H9 (cell line): ENCODE measurements at regions not wholly inside any gene's neighbourhood (a gene's known extent, or its start where the extent isn't known, plus 50 kb on each side); places are given as distances from the start of the nearest gene placed in this dataset.

Source experiments
- DNase-seq: peaks from one replicate; pipeline ENCODE4 v3.0.0-alpha.2; 2017
- H2AFZ ChIP-seq: one replicate; pipeline ENCODE4 v1.6.1; 2013; ENCODE audit warnings: mild to moderate bottlenecking, low read length, control low read depth, moderate library complexity
- H2AK5ac ChIP-seq: 2 replicates; pipeline ENCODE4 v1.6.1; 2013; ENCODE audit warnings: low read length, control low read depth, mixed read lengths; ENCODE audit not compliant: insufficient read length
- H2BK120ac ChIP-seq: one replicate; pipeline ENCODE4 v1.6.1; 2013; ENCODE audit warnings: low read depth, mild to moderate bottlenecking, low read length, control low read depth, inconsistent platforms; ENCODE audit not compliant: poor library complexity, severe bottlenecking
- H2BK12ac ChIP-seq: 2 replicates; pipeline ENCODE4 v1.6.1; 2013; ENCODE audit warnings: low read length, control low read depth, mixed read lengths, low read depth; ENCODE audit not compliant: insufficient read length
- H2BK15ac ChIP-seq: 2 replicates; pipeline ENCODE4 v1.6.1; 2013; ENCODE audit warnings: low read depth, low read length, control low read depth
- H2BK20ac ChIP-seq: one replicate; pipeline ENCODE4 v1.6.1; 2013; ENCODE audit warnings: low read depth, mild to moderate bottlenecking, low read length, control low read depth, inconsistent platforms; ENCODE audit not compliant: poor library complexity, severe bottlenecking
- H2BK5ac ChIP-seq: 2 replicates; pipeline ENCODE4 v1.6.1; 2013; ENCODE audit warnings: low read length, control low read depth, mixed read lengths; ENCODE audit not compliant: insufficient read length
- H3K14ac ChIP-seq: 2 replicates; pipeline ENCODE4 v1.6.1; 2013; ENCODE audit warnings: low read length, control low read depth; ENCODE audit not compliant: insufficient read depth
- H3K18ac ChIP-seq: 2 replicates; pipeline ENCODE4 v1.6.1; 2013; ENCODE audit warnings: low read depth, mild to moderate bottlenecking, mixed read lengths, low read length, control low read depth; ENCODE audit not compliant: insufficient read length
- H3K23ac ChIP-seq: 2 replicates; pipeline ENCODE4 v1.6.1; 2013; ENCODE audit warnings: low read length, control low read depth, mixed read lengths, low read depth; ENCODE audit not compliant: insufficient read length
- H3K23me2 ChIP-seq: 2 replicates; pipeline ENCODE4 v1.6.1; 2013; ENCODE audit warnings: low read depth, mild to moderate bottlenecking, mixed read lengths, low read length, control low read depth; ENCODE audit not compliant: insufficient read length, poor library complexity, severe bottlenecking
- H3K27ac ChIP-seq: 2 replicates; pipeline ENCODE4 v1.5.1; 2013; ENCODE audit warnings: low read length, control low read depth, mixed read lengths, low read depth; ENCODE audit not compliant: insufficient read length
- H3K27me3 ChIP-seq: 2 replicates; pipeline ENCODE4 v1.6.1; 2013; ENCODE audit warnings: low read length, control low read depth, inconsistent platforms; ENCODE audit not compliant: insufficient read depth
- H3K4ac ChIP-seq: 2 replicates; pipeline ENCODE4 v1.6.1; 2013; ENCODE audit warnings: low read depth, mild to moderate bottlenecking, control low read depth, inconsistent platforms, low read length, moderate library complexity
- H3K4me1 ChIP-seq: 2 replicates; pipeline ENCODE4 v1.6.1; 2013; ENCODE audit warnings: low read length, control low read depth, inconsistent platforms; ENCODE audit not compliant: insufficient read depth
- H3K4me2 ChIP-seq: 2 replicates; pipeline ENCODE4 v1.6.1; 2013; ENCODE audit warnings: low read length, control low read depth, mixed read lengths; ENCODE audit not compliant: insufficient read length, insufficient read depth
- H3K56ac ChIP-seq: 2 replicates; pipeline ENCODE4 v1.6.1; 2013; ENCODE audit warnings: low read depth, mild to moderate bottlenecking, mixed read lengths, low read length, control low read depth; ENCODE audit not compliant: insufficient read length
- H3K79me1 ChIP-seq: 2 replicates; pipeline ENCODE4 v1.6.1; 2013; ENCODE audit warnings: low read depth, mild to moderate bottlenecking, moderate library complexity, low read length, control low read depth, inconsistent platforms; ENCODE audit not compliant: insufficient read depth, poor library complexity, severe bottlenecking
- H3K79me2 ChIP-seq: 2 replicates; pipeline ENCODE4 v1.6.1; 2013; ENCODE audit warnings: low read length, control low read depth, inconsistent platforms; ENCODE audit not compliant: insufficient read depth
- H3K9ac ChIP-seq: 2 replicates; pipeline ENCODE4 v1.6.1; 2013; ENCODE audit warnings: low read length, control low read depth, mixed read lengths; ENCODE audit not compliant: insufficient read length; ENCODE audit errors: extremely low read depth
- H3K9me3 ChIP-seq: one replicate; pipeline ENCODE4 v1.6.1; 2013; ENCODE audit warnings: low read depth, low read length, inconsistent platforms; ENCODE audit not compliant: control insufficient read depth
- H3T11ph ChIP-seq: one replicate; pipeline ENCODE4 v1.6.1; 2013; ENCODE audit warnings: mild to moderate bottlenecking, low read length, control low read depth, inconsistent platforms
- H4K20me1 ChIP-seq: one replicate; pipeline ENCODE4 v1.6.1; 2013; ENCODE audit not compliant: control insufficient read depth, insufficient read length, insufficient read depth
- H4K5ac ChIP-seq: 2 replicates; pipeline ENCODE4 v1.6.1; 2013; ENCODE audit warnings: low read depth, mild to moderate bottlenecking, mixed read lengths, low read length, control low read depth; ENCODE audit not compliant: insufficient read length
- H4K8ac ChIP-seq: replicated peaks from 2 replicates; pipeline ENCODE4 v1.6.1; 2013; ENCODE audit warnings: low read length, control low read depth, mixed read lengths, low read depth; ENCODE audit not compliant: insufficient read length
- H4K91ac ChIP-seq: 2 replicates; pipeline ENCODE4 v1.6.1; 2013; ENCODE audit warnings: low read depth, mild to moderate bottlenecking, moderate library complexity, mixed read lengths, low read length, control low read depth; ENCODE audit not compliant: insufficient read length
- H3K27ac Mint-ChIP-seq, 3 experiments: 2 replicates in 2 of 3; 3 replicates in 1 of 3; pipeline ENCODE4 v1.8.0; 2020 to 2021; ENCODE audit warnings: mixed read lengths in 3 of 3, mild to moderate bottlenecking in 1 of 3, moderate library complexity in 1 of 3
- H3K27me3 Mint-ChIP-seq: 2 replicates; pipeline ENCODE4 v1.8.0; 2021; ENCODE audit warnings: low read depth, mild to moderate bottlenecking, moderate library complexity, mixed read lengths
- H3K36me3 Mint-ChIP-seq, 3 experiments: 2 replicates in 2 of 3; 3 replicates in 1 of 3; pipeline ENCODE4 v1.8.0; 2020 to 2021; ENCODE audit warnings: low read depth in 3 of 3, mixed read lengths in 3 of 3; ENCODE audit not compliant: insufficient read depth in 1 of 3
- H3K4me1 Mint-ChIP-seq, 2 experiments: 2 replicates each; pipeline ENCODE4 v1.8.0; 2020; ENCODE audit warnings: mixed read lengths in 2 of 2
- H3K4me3 Mint-ChIP-seq, 2 experiments: 2 replicates in 1 of 2; 3 replicates in 1 of 2; pipeline ENCODE4 v1.8.0; 2020 to 2021; ENCODE audit warnings: mild to moderate bottlenecking in 2 of 2, mixed read lengths in 2 of 2, moderate library complexity in 1 of 2
- H3K9me3 Mint-ChIP-seq, 2 experiments: 2 replicates in 1 of 2; 3 replicates in 1 of 2; pipeline ENCODE4 v1.8.0; 2020; ENCODE audit warnings: mild to moderate bottlenecking in 2 of 2, mixed read lengths in 2 of 2, moderate library complexity in 1 of 2
- CTCF ChIP-seq: fragments of 200-600 bp; sonication (generic); conservative IDR thresholded peaks from 3 replicates; pipeline ENCODE4 v1.8.0; 2021; ENCODE audit warnings: antibody characterized with exemption, mild to moderate bottlenecking
- WGBS: extraction: QIAGEN DNeasy Blood & Tissue Kit; methylation state at CpG from one replicate; pipeline ENCODE4 v1.1.7; 2013; ENCODE audit warnings: missing lambda C conversion rate, low lambda C conversion rate, mixed read lengths; ENCODE audit not compliant: insufficient read length; ENCODE audit errors: extremely low coverage; 5-methylcytosine and 5-hydroxymethylcytosine counted together

- Histone ChIP-seq H2BK120ac (no peak overlapping the region), H2BK15ac (no peak overlapping the region), H3K27me3 (no peaks in the 10 kb centered on the region), H3K14ac (no peak overlapping the region), H3K27ac (no peak overlapping the region), H3K23me2 (no peaks in the 10 kb centered on the region), H3K9me3 (no peaks in the 10 kb centered on the region), H3T11ph (no peak overlapping the region), H2BK5ac (no peak overlapping the region), H3K4ac (no peak overlapping the region), H4K8ac (no peak overlapping the region), H4K5ac (no peak overlapping the region), H3K23ac (no peak overlapping the region), H2BK12ac (no peak overlapping the region), H3K56ac (no peak overlapping the region), H2BK20ac (no peak overlapping the region), H3K18ac (no peak overlapping the region), H3K9ac (no peak overlapping the region), H3K79me1 (no peaks in the 10 kb centered on the region), H2AK5ac (no peak overlapping the region), H3K4me2 (no peak overlapping the region), H4K20me1 (no peaks in the 10 kb centered on the region), H3K79me2 (no peaks in the 10 kb centered on the region), H2AFZ (no peak overlapping the region), H4K91ac (no peak overlapping the region), H3K4me1 (no peaks in the 10 kb centered on the region)
- no peak for DNase-seq
- H3K27me3 Mint-ChIP-seq = no peaks in the 10 kb centered on the region
- no peaks in the 10 kb centered on the region for H3K9me3 Mint-ChIP-seq
- no peak for TF ChIP-seq CTCF
- H3K27ac Mint-ChIP-seq = no peak overlapping the region
- H3K36me3 Mint-ChIP-seq = no peaks in the 10 kb centered on the region; a peak in 1 of 7 replicates
- 0 out of 4 replicates have a peak, but pooled peaks cover 2% of the 10 kb centered on the region in 2 experiments for H3K4me1 Mint-ChIP-seq
- H3K4me3 Mint-ChIP-seq = no peak overlapping the region
- WGBS = no CpG with 5 or more reads among the region's 1 CpG
Observed at GRCh38 chr13:90562443-90562842, 785.0 kb upstream of the MIR17HG start.
